GM21529 (cell line): ENCODE measurements at regions not wholly inside any gene's neighbourhood (a gene's known extent, or its start where the extent isn't known, plus 50 kb on each side); places are given as distances from the start of the nearest gene placed in this dataset.

Source experiments
- ATAC-seq: cut with Tn5 transposase; IDR thresholded peaks from one replicate; pipeline ENCODE4 v1.9.1; 2021; ENCODE audit not compliant: unreplicated experiment

GRCh38 chr2:2836343-2837070 is 505.4 kb upstream of the MYT1L start:
- ATAC-seq: no peak

DNA sequence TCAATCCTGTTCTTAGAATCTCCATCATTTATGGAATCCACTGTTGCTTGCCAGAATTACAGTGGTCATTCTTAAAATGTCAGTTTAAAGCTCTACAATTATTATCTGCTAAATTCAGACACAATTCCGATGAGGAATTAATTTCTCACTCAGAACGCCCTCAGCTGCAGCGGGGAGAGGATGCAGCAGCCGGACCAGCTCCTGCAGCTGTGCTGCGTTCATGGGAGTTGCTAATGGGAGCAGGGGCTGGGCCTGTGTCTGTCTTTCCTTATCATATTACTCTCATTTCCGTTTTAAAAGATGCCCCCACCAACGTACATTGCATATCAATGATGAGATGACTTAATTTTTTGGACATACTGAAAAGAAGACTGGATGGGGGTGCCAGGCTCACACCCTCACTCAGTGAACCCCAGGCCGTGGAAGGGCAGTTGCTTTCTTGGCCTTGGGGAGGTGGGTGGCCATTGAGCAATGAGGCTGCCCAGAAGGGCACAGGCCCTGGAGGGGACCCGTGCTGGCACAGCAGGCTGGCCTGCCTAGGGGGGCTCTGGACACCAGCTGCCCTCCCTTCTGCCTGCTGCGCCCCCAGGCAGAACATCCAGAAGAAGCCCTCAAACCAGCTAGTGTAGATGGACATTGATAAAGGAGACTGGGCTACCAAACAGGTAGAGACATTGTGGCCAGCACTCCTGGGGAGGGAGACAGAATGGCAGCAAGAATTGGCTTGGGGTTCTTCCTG is 503.6 kb upstream of the MYT1L start:
- no peak for ATAC-seq

DNA sequence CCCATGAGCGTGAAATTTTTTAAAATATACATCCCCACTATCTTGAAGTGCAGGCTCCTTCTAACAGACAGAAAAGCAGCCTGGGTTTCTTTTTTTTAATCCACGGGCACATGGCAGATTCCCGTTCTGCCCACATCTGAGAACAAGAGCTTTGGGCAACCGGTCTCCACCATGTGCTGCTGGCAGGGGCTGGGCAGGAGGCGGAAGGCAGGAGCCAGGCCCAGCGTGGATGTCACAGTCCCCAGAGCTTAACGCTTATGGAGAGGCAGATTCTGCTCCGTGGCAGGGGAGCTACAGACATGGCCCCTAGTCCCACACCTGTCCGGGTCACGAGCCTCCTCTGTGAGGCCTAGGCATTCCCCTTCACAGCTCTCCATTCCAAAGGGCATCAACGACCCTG is 503.0 kb upstream of the MYT1L start:
- no peak for ATAC-seq

GRCh38 chr2:2832657-2833056 is 501.6 kb upstream of the MYT1L start:
- no peak for ATAC-seq

DNA sequence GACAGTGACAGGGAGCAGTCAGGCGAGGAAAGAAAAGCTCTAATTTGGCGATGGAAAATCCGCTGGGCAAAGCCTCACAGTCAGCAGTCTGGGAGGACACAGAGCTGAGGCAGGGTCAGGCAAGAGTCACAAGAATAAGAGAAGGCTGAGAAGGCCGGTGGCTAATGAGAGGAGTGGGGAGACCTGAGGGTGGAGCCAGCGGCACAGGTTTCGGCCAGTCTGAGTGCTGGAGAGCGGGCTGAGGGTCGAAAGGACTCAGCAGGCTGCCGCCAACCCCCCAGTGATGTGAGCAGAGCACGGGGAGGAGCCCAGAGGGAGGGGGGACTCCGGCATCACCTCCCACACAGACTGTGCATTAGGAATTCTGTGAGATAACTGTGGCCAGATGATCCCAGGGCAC is 500.6 kb upstream of the MYT1L start:
- ATAC-seq: no peak

GRCh38 chr2:2830576-2830975 is 499.5 kb upstream of the MYT1L start:
- ATAC-seq: no peak

- ATAC-seq: no peak
Measured at GRCh38 chr2:2828774-2829368, 497.8 kb upstream of the MYT1L start.

GRCh38 chr2:2827761-2828221 is 496.7 kb upstream of the MYT1L start:
- no peak for ATAC-seq

DNA sequence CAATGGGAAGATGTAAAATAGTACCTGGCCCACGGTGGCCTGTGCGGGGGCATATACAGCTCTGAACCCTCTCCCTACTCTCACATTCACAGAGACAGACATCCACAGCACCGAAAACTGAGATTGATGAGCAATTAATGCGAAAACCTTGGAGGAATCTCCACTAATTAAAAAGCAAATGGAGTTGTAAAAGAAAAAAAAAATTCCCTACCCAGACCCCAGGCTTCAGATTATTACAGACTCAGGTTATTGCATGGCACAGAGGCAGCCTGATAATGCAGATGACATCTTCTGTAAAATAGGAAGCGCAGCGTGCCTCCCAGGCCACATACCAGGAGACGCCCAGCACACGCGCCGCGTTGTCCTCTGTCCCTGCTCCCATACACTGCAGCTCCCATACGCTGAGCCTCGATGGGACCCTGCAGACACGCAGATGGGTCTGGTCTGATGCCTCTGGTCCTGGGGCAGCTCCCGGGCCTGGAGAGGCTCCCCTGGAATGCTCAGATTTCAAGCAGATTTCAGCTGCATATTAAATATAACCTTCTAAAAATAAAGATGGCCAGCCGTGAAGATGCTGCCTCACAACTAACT is 496.1 kb upstream of the MYT1L start:
- ATAC-seq: no peak

DNA sequence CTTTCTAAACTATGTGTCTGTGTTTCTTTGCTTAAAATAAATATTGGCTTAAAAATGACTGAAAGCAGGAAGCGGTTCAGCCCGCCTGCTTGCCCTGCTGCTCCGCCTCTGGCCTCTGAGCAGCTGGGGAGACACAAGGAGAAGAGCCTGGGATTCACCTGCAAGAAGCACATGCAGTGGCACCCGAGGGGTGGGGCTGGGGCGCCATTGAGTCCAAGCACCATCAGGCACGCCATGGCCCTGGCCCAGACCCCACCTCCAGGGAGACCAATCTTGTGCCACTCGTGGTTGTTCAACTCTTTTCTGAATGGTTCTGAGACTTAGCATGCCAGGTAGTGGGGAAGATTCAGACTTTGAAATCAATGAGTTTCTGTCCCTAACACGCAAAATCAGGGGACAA is 495.5 kb upstream of the MYT1L start:
- ATAC-seq: no peak

- ATAC-seq: no peak
Measured at GRCh38 chr2:2826209-2826551, 495.1 kb upstream of the MYT1L start.

DNA sequence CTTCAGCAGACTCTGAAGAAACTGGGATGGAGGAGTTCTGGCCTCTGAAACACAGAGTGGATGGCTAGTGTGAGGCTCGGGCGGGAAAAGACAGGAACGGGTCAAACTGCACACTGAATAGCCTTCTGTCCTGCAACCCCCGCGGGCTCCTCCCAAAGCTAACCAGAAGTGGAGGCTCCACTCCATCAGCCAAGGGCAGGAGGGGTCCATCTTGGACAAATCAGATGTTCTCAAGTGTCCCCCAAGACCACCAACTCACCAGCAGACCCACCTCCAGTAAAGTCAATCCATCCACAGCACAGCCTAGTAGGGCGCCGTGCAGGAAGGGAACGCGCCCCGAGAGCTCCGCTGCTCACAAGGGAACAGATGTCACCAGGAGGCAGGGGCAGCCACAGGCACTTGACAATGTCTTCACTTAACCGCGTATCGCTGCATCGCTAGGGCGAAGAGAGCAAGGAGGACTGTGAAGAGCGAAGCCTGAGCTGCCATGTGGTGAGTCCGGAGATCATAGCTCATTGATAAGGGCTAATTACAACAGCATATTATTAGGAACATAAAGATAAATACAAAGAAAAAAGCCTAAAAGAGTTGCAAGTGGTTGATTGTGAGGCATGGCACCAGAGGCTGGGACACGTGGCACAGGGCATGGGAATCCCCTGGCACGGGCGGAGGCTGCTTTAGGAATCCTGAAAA is 494.6 kb upstream of the MYT1L start:
- no peak for ATAC-seq

DNA sequence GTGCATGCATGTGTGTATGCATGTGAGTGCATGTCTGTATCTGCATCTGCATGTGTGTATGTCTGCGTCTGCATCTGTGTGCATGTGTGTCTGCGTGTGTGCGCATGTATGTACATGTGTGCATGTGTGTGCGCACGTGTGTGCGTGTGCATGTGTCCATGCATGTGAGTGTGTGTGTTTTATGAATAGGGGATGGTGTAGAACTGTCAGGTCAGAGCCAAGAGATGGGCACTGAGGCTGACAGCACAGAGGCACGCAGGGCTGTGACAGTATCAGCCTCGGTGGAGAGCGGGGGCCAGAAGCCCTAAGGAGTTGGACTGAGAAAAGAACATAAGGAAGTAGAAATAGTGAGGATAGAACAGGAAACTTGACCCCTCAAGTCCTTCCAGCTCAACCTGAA is 494.0 kb upstream of the MYT1L start:
- ATAC-seq: no peak

DNA sequence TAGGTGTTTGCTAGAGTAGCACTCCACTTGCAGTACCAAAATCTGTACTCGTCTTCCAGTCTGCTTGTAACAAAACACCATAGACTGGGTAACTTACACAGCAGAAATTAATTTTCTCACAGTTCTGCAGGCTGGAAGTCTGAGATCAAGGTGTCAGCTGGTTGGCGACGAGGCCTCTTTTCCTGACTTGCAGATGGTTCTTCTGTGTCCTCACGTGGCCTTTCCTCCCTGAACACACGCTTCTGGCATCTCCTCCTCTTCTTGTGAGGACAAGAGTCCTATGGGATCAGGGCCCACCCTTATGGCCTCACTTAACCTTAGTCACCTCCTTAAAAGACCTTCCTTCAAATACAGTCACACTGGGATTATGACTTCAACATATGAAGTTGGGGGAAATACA is 493.5 kb upstream of the MYT1L start:
- ATAC-seq: no peak

GRCh38 chr2:2823061-2823753 is 492.1 kb upstream of the MYT1L start:
- ATAC-seq: no peak

- ATAC-seq: no peak
Measured at GRCh38 chr2:2822143-2822542, 491.1 kb upstream of the MYT1L start.

GRCh38 chr2:2812648-2813047 is 481.6 kb upstream of the MYT1L start:
- ATAC-seq: no peak

DNA sequence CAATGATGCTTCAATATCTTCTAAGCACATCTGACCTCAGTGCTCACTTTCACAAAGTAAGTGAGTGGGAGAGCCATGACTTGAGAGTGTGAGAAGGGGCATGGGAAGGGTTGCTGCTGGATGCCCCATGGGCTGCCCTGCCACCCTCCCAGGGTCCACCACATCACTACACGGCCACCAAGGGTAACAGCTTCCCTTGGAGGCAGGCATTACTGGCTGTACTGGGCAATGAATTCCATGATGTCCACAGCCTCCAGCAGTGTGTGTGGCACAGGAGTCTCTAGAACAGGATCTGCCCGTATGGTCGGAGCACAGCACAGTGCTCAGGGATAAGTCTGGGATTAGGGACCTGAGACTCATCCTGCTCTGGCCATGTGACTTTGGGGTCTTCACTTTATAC is 481.0 kb upstream of the MYT1L start:
- no peak for ATAC-seq

- ATAC-seq: no peak
Measured at GRCh38 chr2:2810504-2810903, 479.4 kb upstream of the MYT1L start.

DNA sequence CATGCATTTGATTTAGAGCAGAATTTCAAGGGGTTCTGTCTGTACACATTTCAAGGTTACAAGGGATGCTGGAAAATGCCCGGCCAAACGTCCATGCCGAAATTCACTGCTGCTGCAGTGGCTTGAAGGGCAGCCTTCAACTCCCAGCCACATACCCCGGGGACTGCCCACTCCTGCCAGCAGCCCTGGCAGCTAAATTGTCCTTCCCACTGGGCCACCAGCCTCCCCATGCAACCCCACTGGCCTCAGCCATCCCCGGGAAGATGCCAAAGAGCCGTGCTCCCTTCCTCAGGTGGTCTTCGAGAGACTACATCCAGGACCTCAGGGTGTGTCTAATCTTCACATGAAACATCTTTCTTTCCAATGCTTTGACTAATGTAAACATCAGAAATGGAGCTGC is 478.7 kb upstream of the MYT1L start:
- no peak for ATAC-seq

GRCh38 chr2:2808551-2809058 is 477.5 kb upstream of the MYT1L start:
- ATAC-seq: no peak
